Skeletal muscle cell (primary cell): ENCODE measurements at regions not wholly inside any gene's neighbourhood (a gene's known extent, or its start where the extent isn't known, plus 50 kb on each side); places are given as distances from the start of the nearest gene placed in this dataset.
A peak's percentile ranks its signal among the peaks of the same experiment; 100 is the strongest.

Experiments used
- DNase-seq: peaks from one replicate; pipeline ENCODE4 v3.0.0-alpha.2; 2010; ENCODE audit warnings: low read depth
- H3K4me3 ChIP-seq: 2 replicates; pipeline ENCODE4 v1.5.1; 2011; ENCODE audit warnings: low read depth, mild to moderate bottlenecking, control low read depth, low read length, moderate library complexity

GRCh38 chr18:34659579-34660517 lies 50.2 kb upstream of the DTNA start:
- H3K4me3 ChIP-seq = no peak overlapping the region
- peak; percentile 92 for DNase-seq
